H1 (cell line): ENCODE measurements at regions not wholly inside any gene's neighbourhood (a gene's known extent, or its start where the extent isn't known, plus 50 kb on each side); places are given as distances from the start of the nearest gene placed in this dataset.

Experiments used
- CTCF ChIP-seq, 3 experiments: IDR thresholded peaks; 1 replicate in 2 of 3; 2 replicates in 1 of 3; pipeline versions ENCODE4 v1.5.1 to v1.6.1; 2011; ENCODE audit warnings: low read length in 3 of 3, mild to moderate bottlenecking in 3 of 3, inconsistent platforms in 2 of 3, low read depth in 1 of 3, moderate library complexity in 1 of 3; ENCODE audit not compliant: insufficient read depth in 1 of 3; ENCODE audit errors: control extremely low read depth in 1 of 3
- HDAC2 ChIP-seq, 2 experiments: fragments of 300-600 bp in 1 of 2; sonication (generic) in 1 of 2; IDR thresholded peaks; 2 replicates each; pipeline ENCODE4 v1.6.1; 2011 to 2012; ENCODE audit warnings: low read depth in 2 of 2, low read length in 2 of 2, mild to moderate bottlenecking in 2 of 2, moderate library complexity in 2 of 2, borderline replicate concordance in 1 of 2, inconsistent platforms in 1 of 2
- KDM1A ChIP-seq: fragments of 200-600, 300-600 bp; sonication (generic); IDR thresholded peaks from 2 replicates; pipeline ENCODE4 v1.7.1; 2016; ENCODE audit warnings: mild to moderate bottlenecking, low read length, borderline replicate concordance
- MAFK ChIP-seq: IDR thresholded peaks from 2 replicates; pipeline ENCODE4 v1.6.1; 2012; ENCODE audit warnings: low read depth, mild to moderate bottlenecking, improper control_type of control experiment, low read length

- TF ChIP-seq CTCF (IDR thresholded peaks at IDR 0.05; ENCODE audit: control extremely low read depth in 1 of 3, insufficient read depth in 1 of 3, low read depth in 1 of 3, low read length in 3 of 3) (no peak), MAFK (no peak), HDAC2 (IDR thresholded peaks at IDR 0.05; ENCODE audit: borderline replicate concordance in 1 of 2, low read depth in 2 of 2, low read length in 2 of 2) (no peak), KDM1A (no peak)
These were observed 691.1 kb downstream of the MATN1 start (continued) for GRCh38 chr1:30032302-30032701.
